ENCODE measurements at regions not wholly inside any gene's neighbourhood (a gene's known extent, or its start where the extent isn't known, plus 50 kb on each side); places are given as distances from the start of the nearest gene placed in this dataset.
"Not testable (repeated sequence)": the region's sequence is repeated elsewhere in the genome, so short reads cannot be mapped to it uniquely, and the experiment has no call there.

GRCh38 chr11:97611345-97611744 is 1221.5 kb downstream of the JRKL start:
- no peak for DNase-seq

- no peak for DNase-seq
Measured at GRCh38 chr11:97614606-97615005, 1224.8 kb downstream of the JRKL start.

DNA sequence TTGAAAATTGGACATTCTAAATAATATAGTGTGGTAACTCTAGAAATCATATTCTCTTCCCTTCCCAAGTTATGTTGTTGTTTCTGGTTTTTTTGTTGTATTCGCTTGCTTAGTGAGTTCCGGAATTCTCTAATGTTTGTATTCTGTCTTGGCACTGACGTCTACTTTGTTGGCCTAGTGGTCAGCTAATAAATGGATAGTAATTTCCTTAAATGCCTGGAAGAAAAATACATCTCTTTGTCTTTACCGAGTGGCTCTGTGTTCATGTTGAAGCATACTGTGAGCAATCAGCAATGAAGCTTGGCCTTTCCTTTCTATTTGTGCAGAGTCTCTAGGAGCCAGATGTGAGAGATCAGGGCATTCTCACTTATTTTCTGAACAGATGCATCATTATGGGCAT is 1225.7 kb downstream of the JRKL start:
- no peak for DNase-seq

DNA sequence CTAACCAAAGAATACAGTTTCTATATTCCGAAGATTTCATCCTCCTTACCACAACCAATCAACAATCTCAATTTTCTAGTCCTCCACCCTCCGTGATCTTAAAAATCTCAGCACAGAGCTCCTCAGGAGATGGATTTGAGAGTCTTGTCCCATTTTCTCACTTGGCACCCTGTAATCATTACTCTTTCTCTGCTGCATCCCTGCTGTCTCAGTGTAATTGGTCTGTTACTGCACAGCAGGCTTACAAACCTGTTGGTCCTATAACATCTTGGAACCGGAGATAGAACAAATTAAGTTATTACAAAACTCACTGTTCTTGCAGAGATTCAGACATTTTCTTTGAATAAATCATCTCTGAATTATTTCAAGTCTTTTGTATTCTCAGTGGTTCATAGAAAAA is 1227.2 kb downstream of the JRKL start:
- no peak for DNase-seq

GRCh38 chr11:97620007-97620406 is 1230.2 kb downstream of the JRKL start:
- no peak for DNase-seq

- no peak for DNase-seq
Measured at GRCh38 chr11:97621282-97621681, 1231.5 kb downstream of the JRKL start.

GRCh38 chr11:97622795-97623194 is 1233.0 kb downstream of the JRKL start:
- DNase-seq = no peak

- not testable (repeated sequence) for DNase-seq
Measured at GRCh38 chr11:97636741-97637140, 1246.9 kb downstream of the JRKL start.

GRCh38 chr11:97637701-97638100 is 1247.9 kb downstream of the JRKL start:
- DNase-seq = no peak

DNA sequence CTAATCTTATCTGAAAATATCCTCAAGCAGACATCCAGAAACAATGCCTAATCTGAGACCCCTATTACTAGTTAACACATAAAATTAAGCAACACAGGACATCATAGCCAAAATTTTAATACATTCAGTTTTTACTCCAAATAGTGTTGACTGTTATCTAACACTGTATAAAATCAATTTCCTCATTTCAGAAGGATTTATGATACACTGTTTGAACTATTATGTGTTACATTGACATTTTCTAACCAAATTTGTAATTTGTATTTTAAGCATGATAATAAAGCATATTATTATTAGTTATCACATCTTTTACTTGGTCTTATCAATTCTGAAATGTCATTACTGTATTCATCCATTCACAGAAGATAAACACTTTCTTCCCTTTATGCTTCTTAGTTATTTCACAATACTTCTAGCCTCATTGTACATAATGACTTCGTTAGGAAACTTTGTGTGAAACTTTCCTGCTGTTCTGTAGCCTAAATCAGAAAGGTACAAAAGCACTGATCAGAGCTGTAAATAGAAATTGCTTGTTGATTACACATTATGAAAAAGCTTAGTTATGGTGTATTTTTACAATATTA is 1248.9 kb downstream of the JRKL start:
- no peak for DNase-seq

DNA sequence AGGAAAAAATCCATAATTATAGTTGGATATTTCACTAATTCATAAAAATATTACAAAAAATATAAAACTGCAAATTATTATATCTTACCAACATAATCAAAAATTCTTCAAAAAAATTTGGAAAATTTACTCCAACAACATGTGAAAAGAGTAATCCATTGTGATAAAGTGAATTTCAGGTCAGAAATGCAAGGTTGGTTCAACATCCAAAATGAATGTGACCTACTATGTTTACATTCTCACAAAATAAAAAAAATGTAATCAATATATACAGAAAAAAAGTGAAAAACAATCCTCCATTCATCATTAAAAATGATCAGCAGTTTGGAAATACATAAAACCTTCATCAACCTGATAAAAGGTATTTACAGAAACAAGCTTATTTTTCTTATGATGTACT is 1252.2 kb downstream of the JRKL start:
- DNase-seq = no peak

GRCh38 chr11:97645736-97646135 is 1255.9 kb downstream of the JRKL start:
- DNase-seq = no peak

- DNase-seq = no peak
Measured at GRCh38 chr11:97656356-97656755, 1266.5 kb downstream of the JRKL start.

DNA sequence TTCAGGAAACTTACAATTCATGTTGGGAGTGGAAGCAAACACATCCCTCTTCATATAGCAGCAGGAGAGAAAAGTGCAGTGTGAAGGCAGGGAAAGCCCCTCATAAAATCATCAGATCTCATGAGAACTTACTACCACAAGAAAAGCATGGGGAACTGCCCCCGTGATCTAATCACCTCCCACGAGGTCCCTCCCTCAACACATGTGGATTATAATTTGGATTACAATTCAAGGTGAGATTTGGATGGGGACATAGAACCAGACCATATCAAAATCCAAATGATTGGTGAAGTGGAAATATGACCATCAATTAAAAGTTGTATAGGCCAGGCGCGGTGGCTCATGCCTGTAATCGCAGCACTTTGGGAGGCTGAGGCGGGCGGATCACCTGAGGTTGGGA is 1268.0 kb downstream of the JRKL start:
- no peak for DNase-seq

GRCh38 chr11:97667057-97667456 is 1277.2 kb downstream of the JRKL start:
- no peak for DNase-seq

DNA sequence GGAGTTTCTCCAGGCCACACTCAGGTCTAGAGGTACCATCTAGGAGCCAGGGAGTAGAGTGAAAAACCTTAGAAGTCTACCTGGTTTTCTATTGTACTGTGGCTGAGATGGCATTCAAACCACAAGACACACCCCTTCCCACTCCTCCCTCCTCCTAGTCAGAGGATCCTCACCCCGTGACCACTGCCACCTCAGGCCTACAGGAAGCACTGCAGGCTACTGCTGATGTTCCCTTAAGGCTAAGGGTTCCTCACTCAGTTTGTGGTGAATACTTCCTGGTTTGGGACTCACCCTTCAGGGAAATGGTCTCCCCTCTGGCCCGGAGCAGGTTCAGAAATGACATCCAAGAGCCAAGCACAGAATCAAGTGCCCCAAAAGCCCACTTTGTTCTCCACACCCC is 1293.9 kb downstream of the JRKL start:
- DNase-seq = no peak

DNA sequence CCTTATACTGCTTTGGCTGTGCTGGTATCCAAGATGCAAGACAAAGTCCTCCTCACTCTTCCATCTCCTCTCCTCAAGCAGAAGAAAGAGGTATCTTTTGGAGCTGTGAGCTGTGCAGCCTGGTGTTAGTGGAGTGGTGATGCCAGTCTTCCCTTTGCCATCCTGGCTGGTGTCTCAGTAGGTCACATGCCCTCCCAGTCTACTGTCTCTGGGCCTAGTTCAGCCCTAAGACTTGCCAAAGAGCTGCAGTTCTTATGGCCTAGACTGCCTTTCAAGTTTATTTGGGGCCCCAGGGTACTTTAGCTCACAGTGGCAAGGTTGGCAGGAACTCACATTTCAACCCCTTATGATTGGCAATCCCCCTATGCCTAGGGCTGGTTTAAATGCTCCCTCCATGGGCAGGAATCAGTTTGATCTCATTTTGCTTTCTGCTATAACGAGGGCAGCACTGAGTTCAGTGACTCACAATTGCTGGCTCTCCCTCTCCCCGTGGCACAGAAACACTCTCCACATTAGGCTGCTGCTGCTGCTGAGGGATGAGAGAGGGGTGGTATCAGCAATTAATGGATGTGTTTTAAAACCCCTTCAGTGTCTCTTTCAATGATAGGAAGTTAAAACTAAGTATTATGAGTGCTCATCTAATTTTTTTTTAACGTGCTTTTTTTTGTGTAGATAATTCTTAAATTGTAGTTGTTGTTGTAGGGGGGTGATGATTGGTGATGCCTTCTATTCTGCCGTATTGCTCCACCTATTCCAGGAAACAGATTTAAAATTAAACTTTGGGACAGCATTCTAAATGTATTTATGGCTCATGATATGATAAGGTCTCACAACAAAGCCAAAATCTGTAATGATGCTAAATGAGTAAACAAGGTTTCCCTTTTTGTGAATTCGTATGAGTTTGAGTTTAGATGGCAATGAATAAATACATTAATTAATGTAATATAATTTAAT is 1295.0 kb downstream of the JRKL start:
- DNase-seq = no peak

- no peak for DNase-seq
Measured at GRCh38 chr11:97685695-97686094, 1295.9 kb downstream of the JRKL start.

DNA sequence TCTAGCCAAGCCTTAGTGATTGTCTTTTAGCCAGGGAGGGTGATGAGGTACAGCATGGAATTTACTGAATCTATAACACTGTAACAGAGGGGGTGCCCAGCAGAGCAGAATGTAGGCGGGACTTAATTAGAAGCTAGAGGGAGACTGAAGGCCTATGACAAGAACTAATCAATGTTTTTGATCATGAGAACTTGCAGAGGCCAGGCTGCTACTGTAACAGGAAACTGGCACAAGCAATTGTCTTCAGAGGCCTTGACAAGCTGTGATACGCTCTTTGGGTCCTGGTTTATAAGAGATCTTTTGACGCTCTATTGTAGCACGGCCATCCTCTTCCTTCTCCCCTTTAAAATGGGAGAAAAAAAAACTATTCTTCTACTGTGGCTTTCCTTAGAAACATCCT is 1297.3 kb downstream of the JRKL start:
- no peak for DNase-seq

DNA sequence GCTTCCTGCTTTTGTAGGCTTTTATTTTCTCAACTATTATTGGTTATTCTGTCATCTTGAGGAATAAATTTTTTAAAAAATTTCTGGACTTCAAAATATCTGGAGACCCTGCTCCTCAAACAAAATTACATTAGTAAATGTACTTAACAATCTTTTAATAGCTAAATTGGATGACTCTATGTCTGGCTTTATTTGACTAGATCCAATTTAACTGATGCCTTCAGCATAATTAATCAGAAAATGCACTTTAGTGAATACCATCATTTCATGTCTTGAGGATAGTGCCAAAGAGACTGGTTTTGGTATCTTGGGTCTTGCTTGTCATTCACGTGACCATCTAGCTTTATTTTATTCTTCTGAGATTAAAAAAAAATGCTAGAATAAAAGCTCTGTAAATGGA is 1301.2 kb downstream of the JRKL start:
- no peak for DNase-seq

DNA sequence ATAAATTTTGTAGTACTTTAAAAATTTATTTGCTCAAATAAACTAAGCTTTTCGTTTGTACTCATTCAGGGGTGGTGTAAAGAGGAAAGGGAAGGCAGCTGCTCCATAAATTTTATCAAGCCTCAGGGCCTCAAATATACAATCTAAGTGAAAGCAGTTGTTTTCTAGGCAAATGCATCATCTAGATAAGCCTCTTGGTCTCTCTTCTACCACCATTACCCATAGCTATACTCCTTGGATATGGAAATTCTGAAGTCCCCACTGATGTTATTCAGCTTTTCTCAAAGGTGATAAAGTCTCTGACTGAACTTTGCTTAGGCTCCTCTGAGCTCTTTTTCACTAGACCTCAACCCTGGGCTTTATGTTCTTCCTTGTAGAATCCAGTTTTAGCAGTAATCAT is 1313.1 kb downstream of the JRKL start:
- DNase-seq = no peak

DNA sequence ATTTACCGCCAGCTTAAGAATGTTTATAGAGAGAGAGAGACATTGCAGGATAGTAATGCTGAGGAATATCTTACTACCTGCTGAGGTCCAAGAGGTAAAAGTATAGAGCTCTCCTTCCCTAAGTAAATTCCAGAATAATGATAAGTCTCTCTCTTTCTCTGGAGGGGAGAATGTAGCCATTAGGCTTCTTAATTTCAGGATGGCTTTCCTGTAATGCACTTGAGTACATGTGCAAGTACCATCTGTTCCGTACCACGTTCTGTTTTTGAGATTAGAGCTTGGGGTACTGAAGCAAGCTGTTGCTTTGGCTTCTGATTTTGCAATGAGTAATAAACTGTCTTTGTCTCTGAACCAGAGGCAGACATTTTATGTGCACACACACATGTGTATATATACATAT is 1314.0 kb downstream of the JRKL start:
- no peak for DNase-seq

GRCh38 chr11:97705441-97705840 is 1315.3 kb upstream of the CNTN5 start:
- DNase-seq = peak; percentile 1

- DNase-seq = no peak
Measured at GRCh38 chr11:97717922-97718321, 1302.8 kb upstream of the CNTN5 start.

- no peak for DNase-seq
Measured at GRCh38 chr11:97722065-97722464, 1298.7 kb upstream of the CNTN5 start.

Data from midbrain (tissue), 1 donor.